ENCODE measurements at regions not wholly inside any gene's neighbourhood (a gene's known extent, or its start where the extent isn't known, plus 50 kb on each side); places are given as distances from the start of the nearest gene placed in this dataset.

GRCh38 chr4:123841447-123842121 is 445.0 kb downstream of the SPRY1 start:
- DNase-seq (ENCODE audit: low read depth): no peak

GRCh38 chr4:123843137-123843536 is 446.5 kb downstream of the SPRY1 start:
- no peak for DNase-seq (ENCODE audit: low read depth)

- no peak for DNase-seq (ENCODE audit: low read depth)
Measured at GRCh38 chr4:123844374-123844773, 447.8 kb downstream of the SPRY1 start.

GRCh38 chr4:123846092-123846491 is 449.5 kb downstream of the SPRY1 start:
- DNase-seq (ENCODE audit: low read depth): no peak

GRCh38 chr4:123846561-123846960 is 450.0 kb downstream of the SPRY1 start:
- no peak for DNase-seq (ENCODE audit: low read depth)

GRCh38 chr4:123848606-123849005 is 452.0 kb downstream of the SPRY1 start:
- DNase-seq (ENCODE audit: low read depth): no peak

- no peak for DNase-seq (ENCODE audit: low read depth)
Measured at GRCh38 chr4:123849495-123849894, 452.9 kb downstream of the SPRY1 start.

- no peak for DNase-seq (ENCODE audit: low read depth)
Measured at GRCh38 chr4:123851521-123851920, 454.9 kb downstream of the SPRY1 start.

- DNase-seq (ENCODE audit: low read depth): no peak
Measured at GRCh38 chr4:123853651-123854050, 457.1 kb downstream of the SPRY1 start.

- DNase-seq (ENCODE audit: low read depth): no peak
Measured at GRCh38 chr4:123856689-123857545, 460.3 kb downstream of the SPRY1 start.

- DNase-seq (ENCODE audit: low read depth): no peak
Measured at GRCh38 chr4:123858465-123858864, 461.9 kb downstream of the SPRY1 start.

GRCh38 chr4:123862812-123863211 is 466.2 kb downstream of the SPRY1 start:
- no peak for DNase-seq (ENCODE audit: low read depth)

GRCh38 chr4:123866796-123867195 is 470.2 kb downstream of the SPRY1 start:
- DNase-seq (ENCODE audit: low read depth): no peak

- no peak for DNase-seq (ENCODE audit: low read depth)
Measured at GRCh38 chr4:123867910-123868587, 471.5 kb downstream of the SPRY1 start.

- no peak for DNase-seq (ENCODE audit: low read depth)
Measured at GRCh38 chr4:123869286-123870215, 473.0 kb downstream of the SPRY1 start.

- DNase-seq (ENCODE audit: low read depth): no peak
Measured at GRCh38 chr4:123870216-123870876, 473.8 kb downstream of the SPRY1 start.

GRCh38 chr4:123871341-123871740 is 474.7 kb downstream of the SPRY1 start:
- DNase-seq (ENCODE audit: low read depth): no peak

- DNase-seq (ENCODE audit: low read depth): no peak
Measured at GRCh38 chr4:123874063-123874462, 477.5 kb downstream of the SPRY1 start.

- no peak for DNase-seq (ENCODE audit: low read depth)
Measured at GRCh38 chr4:123876143-123876542, 479.5 kb downstream of the SPRY1 start.

GRCh38 chr4:123876671-123877101 is 480.1 kb downstream of the SPRY1 start:
- DNase-seq (ENCODE audit: low read depth): no peak

GRCh38 chr4:123877551-123877950 is 481.0 kb downstream of the SPRY1 start:
- DNase-seq (ENCODE audit: low read depth): no peak

Data from stimulated activated CD8-positive, alpha-beta memory T cell treated with anti-CD3 and anti-CD28 coated beads, Interleukin-12 subunit alpha, Interleukin-12 subunit beta, amount 100 ng/mL, for 1 hour (primary cell).